Endothelial cell of umbilical vein (primary cell): ENCODE measurements at regions not wholly inside any gene's neighbourhood (a gene's known extent, or its start where the extent isn't known, plus 50 kb on each side); places are given as distances from the start of the nearest gene placed in this dataset.

ENCODE experiments used
- BruUV-seq: library from RNA; stranded (reverse); fragments of 400-500 nt; replicated peaks from 2 replicates; lab custom pipeline; 2021; lab: Mats Ljungman, UMichigan
- CTCF ChIA-PET: fragments of 300-600, 350-600 bp; sonication (Branson Sonifier 250); formaldehyde crosslinking; loops from one replicate; lab custom pipeline; 2021; ENCODE audit warnings: antibody characterized with exemption, inconsistent platforms; lab: Charles Lee
- POLR2A ChIA-PET: fragments of 300-600, 350-600 bp; sonication (Branson Sonifier 250); formaldehyde crosslinking; loops from one replicate; lab custom pipeline; 2021; ENCODE audit warnings: antibody characterized with exemption, inconsistent platforms; lab: Charles Lee
- DNase-seq: peaks from one replicate; pipeline ENCODE4 v3.0.0-alpha.2; 2011; ENCODE audit warnings: low read depth, low spot score
- FAIRE-seq: peaks from 2 replicates; lab custom pipeline; 2011; peaks lifted over from hg19 to GRCh38; lab: Jason Lieb, UNC
- H2AFZ ChIP-seq: 2 replicates; pipeline ENCODE4 v1.6.0; 2012; ENCODE audit warnings: low read depth, low read length, control low read depth, inconsistent platforms
- H3K27ac ChIP-seq: 2 replicates; pipeline ENCODE4 v1.5.1; 2011; ENCODE audit warnings: low read depth, mild to moderate bottlenecking, control low read depth, low read length, moderate library complexity; ENCODE audit not compliant: insufficient read depth
- H3K27me3 ChIP-seq, 2 experiments: 2 replicates each; pipeline versions ENCODE4 v1.6.0 to v1.6.1; 2011; ENCODE audit warnings: low read length in 2 of 2, mixed read lengths in 1 of 2; ENCODE audit not compliant: control insufficient read depth in 2 of 2, insufficient read depth in 2 of 2
- H3K36me3 ChIP-seq, 2 experiments: 2 replicates in 1 of 2; 3 replicates in 1 of 2; pipeline ENCODE4 v1.5.1; 2011; ENCODE audit warnings: low read length in 2 of 2, mild to moderate bottlenecking in 1 of 2, moderate library complexity in 1 of 2; ENCODE audit not compliant: control insufficient read depth in 2 of 2, insufficient read depth in 2 of 2; ENCODE audit errors: extremely low read depth in 1 of 2
- H3K4me1 ChIP-seq: 3 replicates; pipeline ENCODE4 v1.5.1; 2011; ENCODE audit warnings: mild to moderate bottlenecking, low read length; ENCODE audit not compliant: control insufficient read depth, insufficient read depth; ENCODE audit errors: extremely low read depth
- H3K4me2 ChIP-seq: 2 replicates; pipeline ENCODE4 v1.6.1; 2011; ENCODE audit warnings: low read length, control low read depth, mixed read lengths; ENCODE audit not compliant: insufficient read depth
- H3K4me3 ChIP-seq, 3 experiments: fragments of 200-600 bp in 1 of 3; sonication (generic), shearing (Covaris generic) in 1 of 3; replicated peaks in 1 of 3; 2 replicates each; pipeline ENCODE4 v1.5.1; 2011 to 2016; ENCODE audit warnings: control low read depth in 3 of 3, low read length in 3 of 3, mild to moderate bottlenecking in 2 of 3, inconsistent platforms in 1 of 3, low read depth in 1 of 3, moderate library complexity in 1 of 3; ENCODE audit not compliant: insufficient read depth in 1 of 3
- H3K79me2 ChIP-seq: 2 replicates; pipeline ENCODE4 v1.6.0; 2012; ENCODE audit warnings: low read length, inconsistent platforms; ENCODE audit not compliant: control insufficient read depth, insufficient read depth
- H3K9ac ChIP-seq: replicated peaks from 2 replicates; pipeline ENCODE3; 2011; ENCODE audit warnings: low read length, control low read depth; ENCODE audit not compliant: insufficient read depth; ENCODE audit errors: extremely low read depth
- H3K9me1 ChIP-seq: replicated peaks from 3 replicates; pipeline ENCODE4 v1.6.0; 2011; ENCODE audit warnings: mild to moderate bottlenecking, low read length; ENCODE audit not compliant: control insufficient read depth, insufficient read depth; ENCODE audit errors: extremely low read depth
- H3K9me3 ChIP-seq: replicated peaks from 2 replicates; pipeline ENCODE4 v1.5.1; 2012; ENCODE audit warnings: low read length, inconsistent platforms; ENCODE audit not compliant: control insufficient read depth, insufficient read depth
- H4K20me1 ChIP-seq: replicated peaks from 2 replicates; pipeline ENCODE3; 2011; ENCODE audit warnings: mild to moderate bottlenecking, low read length; ENCODE audit not compliant: control insufficient read depth, insufficient read depth; ENCODE audit errors: extremely low read depth
- CTCF ChIP-seq, 2 donors: IDR thresholded peaks; 1 replicate in 1 of 2; 2 replicates in 1 of 2; pipeline ENCODE4 v1.5.1; 2011; ENCODE audit warnings: low read length in 2 of 2, mild to moderate bottlenecking in 2 of 2, moderate library complexity in 2 of 2, control low read depth in 1 of 2, inconsistent platforms in 1 of 2, low read depth in 1 of 2; ENCODE audit not compliant: insufficient read depth in 1 of 2; ENCODE audit errors: extremely low read depth in 1 of 2
- EZH2 ChIP-seq: IDR thresholded peaks from 2 replicates; pipeline ENCODE4 v1.6.1; 2012; ENCODE audit warnings: borderline replicate concordance, low read depth, mild to moderate bottlenecking, moderate library complexity, low read length, inconsistent platforms; ENCODE audit not compliant: severe bottlenecking
- FOS ChIP-seq: IDR thresholded peaks from 2 replicates; pipeline ENCODE4 v1.6.1; 2011; ENCODE audit warnings: mild to moderate bottlenecking, low read length, moderate library complexity, borderline replicate concordance; ENCODE audit not compliant: insufficient read depth
- GATA2 ChIP-seq: IDR thresholded peaks from 2 replicates; pipeline ENCODE4 v1.7.0; 2011; ENCODE audit warnings: low read depth, mild to moderate bottlenecking, moderate library complexity, mixed read lengths, low read length; ENCODE audit not compliant: insufficient read length, insufficient read depth
- JUN ChIP-seq: IDR thresholded peaks from 2 replicates; pipeline ENCODE4 v1.6.1; 2011; ENCODE audit warnings: borderline replicate concordance, low read depth; ENCODE audit not compliant: insufficient read length, insufficient read depth
- MAX ChIP-seq: IDR thresholded peaks from 2 replicates; pipeline ENCODE4 v1.6.1; 2011; ENCODE audit not compliant: insufficient read depth, insufficient read length
- MYC ChIP-seq: IDR thresholded peaks from one replicate; pipeline ENCODE4 v1.6.1; 2011; ENCODE audit warnings: mild to moderate bottlenecking, low read depth, low read length
- POLR2A ChIP-seq: IDR thresholded peaks from 2 replicates; pipeline ENCODE4 v1.6.1; 2012; ENCODE audit warnings: low read depth, mild to moderate bottlenecking, control low read depth, low read length
- POLR2AphosphoS5 ChIP-seq: IDR thresholded peaks from 2 replicates; pipeline ENCODE4 v1.6.1; 2012; ENCODE audit warnings: low read depth, mild to moderate bottlenecking, control low read depth, low read length, moderate library complexity; ENCODE audit not compliant: insufficient read depth
- dilution Hi-C: fragments of 300-500 bp; cut with MboI; formaldehyde crosslinking; loops from one replicate; pipeline ENCODE4 v1.15.0; 2019; ENCODE audit warnings: low sequenced_read_pairs; ENCODE audit not compliant: extremely low pct_ligation_motif_present
- intact Hi-C: fragments of 100-400 bp; cut with micrococcal nuclease; formaldehyde crosslinking; loops from one replicate; pipeline ENCODE4 v1.10.0; 2022

- FAIRE-seq, result no peak
- no peak for DNase-seq
- no peak overlapping the region for H2AFZ ChIP-seq
- no peak overlapping the region for H3K27ac ChIP-seq
- no peak overlapping the region for H3K4me2 ChIP-seq
- no peaks in the 10 kb centered on the region for H3K79me2 ChIP-seq
- TF ChIP-seq FOS (no peak), MYC (no peak), POLR2AphosphoS5 (no peak), JUN (no peak), EZH2 (no peak), POLR2A (no peak), MAX (no peak)
- H3K9ac ChIP-seq, result no peak overlapping the region
- ChIA-PET POLR2A (no interaction called here), CTCF (no interaction called here)
- H4K20me1 ChIP-seq, result no peaks in the 10 kb centered on the region
- no peaks in the 10 kb centered on the region for H3K9me3 ChIP-seq
- no peaks in the 10 kb centered on the region for H3K9me1 ChIP-seq
- intact Hi-C loops, result no loop called here
- no peaks in the 10 kb centered on the region for H3K36me3 ChIP-seq
- H3K4me1 ChIP-seq, result no peaks in the 10 kb centered on the region
- dilution Hi-C loops, result no loop called here
- no peaks in the 10 kb centered on the region for H3K27me3 ChIP-seq
- no TSS peak for BruUV-seq
- H3K4me3 ChIP-seq, result no peak overlapping the region
These were observed 186.8 kb upstream of the TMEM229A start for GRCh38 chr7:124219681-124220080.

- ChIA-PET CTCF (no interaction called here), POLR2A (no interaction called here)
- dilution Hi-C loops (no loop called here), intact Hi-C loops (no loop called here)
- no peak for TF ChIP-seq MYC
- TF ChIP-seq JUN, result no peak
- TF ChIP-seq POLR2A, result no peak
- TF ChIP-seq EZH2, result no peak
- no peak for TF ChIP-seq GATA2
- TF ChIP-seq MAX, result no peak
- TF ChIP-seq CTCF (IDR thresholded peaks at IDR 0.05; ENCODE audit: extremely low read depth in 1 of 2, insufficient read depth in 1 of 2, low read depth in 1 of 2, low read length in 2 of 2), result no peak
- TF ChIP-seq FOS, result no peak
- TF ChIP-seq POLR2AphosphoS5, result no peak
- Histone ChIP-seq H4K20me1 (no peaks in the 10 kb centered on the region), H3K36me3 (no peaks in the 10 kb centered on the region), H3K9ac (no peak overlapping the region), H3K4me1 (no peaks in the 10 kb centered on the region), H3K4me2 (no peak overlapping the region), H3K4me3 (no peak overlapping the region), H3K27me3 (no peaks in the 10 kb centered on the region), H2AFZ (no peak overlapping the region), H3K9me1 (no peaks in the 10 kb centered on the region), H3K79me2 (no peaks in the 10 kb centered on the region), H3K27ac (no peak overlapping the region), H3K9me3 (no peaks in the 10 kb centered on the region)
- FAIRE-seq (no peak), DNase-seq (no peak)
- no TSS peak for BruUV-seq
These were observed 175.8 kb upstream of the TMEM229A start for GRCh38 chr7:124208642-124209041.
